A549 (cell line): ENCODE measurements at regions not wholly inside any gene's neighbourhood (a gene's known extent, or its start where the extent isn't known, plus 50 kb on each side); places are given as distances from the start of the nearest gene placed in this dataset.

ENCODE experiments used
- ATAC-seq, 2 experiments: fragments of 200-7000 bp in 1 of 2; fragments of >200 bp in 1 of 2; cut with Nextera tagmentation in 1 of 2; cut with Tn5 transposase in 1 of 2; 3 replicates each; pipeline versions ENCODE4 v1.8.0 to v1.9.1; 2018 to 2020; ENCODE audit warnings: mild to moderate bottlenecking in 1 of 2, moderate library complexity in 1 of 2
- CTCF ChIA-PET: fragments of 300-600 bp; sonication (Branson Sonifier 250); formaldehyde crosslinking; extraction: SDS; loops from one replicate; lab custom pipeline; 2021; ENCODE audit warnings: antibody characterized with exemption, inconsistent platforms; lab: Yijun Ruan, JAX
- POLR2A ChIA-PET: fragments of 350-600 bp; formaldehyde crosslinking; extraction: SDS; loops from one replicate; lab custom pipeline; 2021; ENCODE audit warnings: antibody characterized with exemption, inconsistent platforms; lab: Yijun Ruan, JAX
- DNase-seq, 2 experiments: peaks; one replicate each; pipeline versions ENCODE4 v3.0.0 to v3.0.0-alpha.2; 2011 to 2016; ENCODE audit warnings: low read depth in 1 of 2, low spot score in 1 of 2
- FAIRE-seq: peaks from 2 replicates; lab custom pipeline; 2011; peaks lifted over from hg19 to GRCh38; lab: Jason Lieb, UNC
- H3K27ac ChIP-seq, 2 experiments: fragments of >200 bp; sonication (Bioruptor Twin); formaldehyde crosslinking; 3 replicates each; pipeline ENCODE4 v1.5.1; 2016 to 2017
- H3K4me1 ChIP-seq: fragments of >200 bp; sonication (Bioruptor Twin); formaldehyde crosslinking; 3 replicates; pipeline ENCODE4 v1.6.1; 2016
- H3K4me2 ChIP-seq: fragments of >200 bp; sonication (Bioruptor Twin); formaldehyde crosslinking; 3 replicates; pipeline ENCODE4 v1.6.1; 2016
- H3K4me3 ChIP-seq: fragments of >200 bp; sonication (Bioruptor Twin); formaldehyde crosslinking; 3 replicates; pipeline ENCODE4 v1.5.1; 2016
- H3K9me3 ChIP-seq: fragments of >200 bp; sonication (Bioruptor Twin); formaldehyde crosslinking; 3 replicates; pipeline ENCODE4 v1.6.1; 2016
- BHLHE40 ChIP-seq: IDR thresholded peaks from 2 replicates; pipeline ENCODE4 v1.6.1; 2012; ENCODE audit warnings: low read depth, low read length, inconsistent platforms
- CBX8 ChIP-seq: fragments of 200-600 bp; sonication (generic); IDR thresholded peaks from 2 replicates; pipeline ENCODE4 v1.6.1; 2016
- CHD2 ChIP-seq: fragments of 150-350 bp; IDR thresholded peaks from 2 replicates; pipeline ENCODE4 v1.6.1; 2014; ENCODE audit warnings: low read length; ENCODE audit not compliant: partially characterized antibody
- CHD4 ChIP-seq: fragments of 200-600 bp; sonication (generic); IDR thresholded peaks from 2 replicates; pipeline ENCODE4 v1.6.1; 2016; ENCODE audit warnings: antibody characterized with exemption, mild to moderate bottlenecking, borderline replicate concordance
- CTCF ChIP-seq: fragments of >200 bp; sonication (Bioruptor Twin); formaldehyde crosslinking; IDR thresholded peaks from 3 replicates; pipeline ENCODE4 v1.5.1; 2016
- E2F6 ChIP-seq: IDR thresholded peaks from 2 replicates; pipeline ENCODE4 v1.6.1; 2012; ENCODE audit warnings: low read depth, borderline replicate concordance
- EP300 ChIP-seq, 2 experiments: fragments of >200 bp; sonication (Bioruptor Twin); formaldehyde crosslinking; IDR thresholded peaks; 2 replicates in 1 of 2; 3 replicates in 1 of 2; pipeline ENCODE4 v1.6.1; 2016 to 2017
- GATA3 ChIP-seq: IDR thresholded peaks from 2 replicates; pipeline ENCODE4 v1.6.1; 2012; ENCODE audit warnings: borderline replicate concordance
- HMGXB4 ChIP-seq: fragments of 250-450 bp; sonication (Bioruptor Pico); IDR thresholded peaks from 2 replicates; pipeline ENCODE4 v1.5.0; 2021; ENCODE audit warnings: mild to moderate bottlenecking, moderate library complexity, borderline replicate concordance
- HOXB13 ChIP-seq: fragments of 250-450 bp; sonication (Bioruptor Pico); IDR thresholded peaks from 2 replicates; pipeline ENCODE4 v1.5.0; 2020; ENCODE audit warnings: low read depth, mild to moderate bottlenecking, moderate library complexity
- HOXB5 ChIP-seq: fragments of 250-450 bp; sonication (Bioruptor Pico); IDR thresholded peaks from 2 replicates; pipeline ENCODE4 v1.5.0; 2020; ENCODE audit warnings: mild to moderate bottlenecking, moderate library complexity
- JUN ChIP-seq, 2 experiments: fragments of >200 bp; sonication (Bioruptor Twin); formaldehyde crosslinking; IDR thresholded peaks; 2 replicates in 1 of 2; 3 replicates in 1 of 2; pipeline ENCODE4 v1.6.1; 2016 to 2017
- JUNB ChIP-seq: fragments of >200 bp; sonication (Bioruptor Twin); formaldehyde crosslinking; IDR thresholded peaks from 2 replicates; pipeline ENCODE4 v1.6.1; 2016
- KDM5A ChIP-seq: fragments of 200-600 bp; sonication (generic); IDR thresholded peaks from 2 replicates; pipeline ENCODE4 v1.6.1; 2016; ENCODE audit warnings: antibody characterized with exemption, mild to moderate bottlenecking
- MAFK ChIP-seq: fragments of 450-650 bp; IDR thresholded peaks from 2 replicates; pipeline ENCODE4 v1.6.1; 2014; ENCODE audit not compliant: partially characterized antibody
- MAX ChIP-seq: IDR thresholded peaks from 2 replicates; pipeline ENCODE4 v1.6.1; 2012
- MAZ ChIP-seq: fragments of 150-350 bp; IDR thresholded peaks from 2 replicates; pipeline ENCODE4 v1.6.1; 2014; ENCODE audit warnings: antibody characterized with exemption, low read depth, low read length, borderline replicate concordance
- MYC ChIP-seq: IDR thresholded peaks from 2 replicates; pipeline ENCODE4 v1.6.1; 2012; ENCODE audit warnings: mild to moderate bottlenecking, inconsistent platforms, low read length, improper control_type of control experiment, borderline replicate concordance
- NFE2L2 ChIP-seq: fragments of 150-350 bp; conservative IDR thresholded peaks from 2 replicates; pipeline ENCODE4 v1.6.1; 2014; ENCODE audit warnings: low read length
- POLR2A ChIP-seq: IDR thresholded peaks from 2 replicates; pipeline ENCODE4 v1.6.1; 2012; ENCODE audit warnings: mild to moderate bottlenecking, low read length
- POLR2AphosphoS2 ChIP-seq: conservative IDR thresholded peaks from 2 replicates; pipeline ENCODE4 v1.6.1; 2012; ENCODE audit warnings: low read length, improper control_type of control experiment, inconsistent platforms
- RCOR1 ChIP-seq: fragments of 150-350 bp; IDR thresholded peaks from 2 replicates; pipeline ENCODE4 v1.6.1; 2014; ENCODE audit warnings: antibody characterized with exemption, low read length, low read depth
- SREBF2 ChIP-seq: fragments of 450-650 bp; IDR thresholded peaks from 2 replicates; pipeline ENCODE4 v1.6.1; 2014; ENCODE audit warnings: mild to moderate bottlenecking, moderate library complexity
- TP53 ChIP-seq: fragments of 250-450 bp; sonication (Bioruptor Pico); IDR thresholded peaks from 2 replicates; pipeline ENCODE4 v1.5.0; 2021; ENCODE audit warnings: mild to moderate bottlenecking, moderate library complexity
- WGBS: methylation state at CpG from one replicate; pipeline ENCODE4 v1.1.6; 2017; ENCODE audit errors: missing lambda C conversion rate; 5-methylcytosine and 5-hydroxymethylcytosine counted together

- Histone ChIP-seq H3K4me1 (no peaks in the 10 kb centered on the region), H3K9me3 (no peaks in the 10 kb centered on the region), H3K4me3 (no peak overlapping the region), H3K4me2 (no peak overlapping the region), H3K27ac (no peak overlapping the region)
- 92% methylated on average over 3 of the region's 3 CpGs for WGBS
- ATAC-seq, result no peak
- TF ChIP-seq HOXB13 (CRISPR knock-in tag) (no peak), MAZ (no peak), KDM5A (no peak), MYC (no peak), POLR2AphosphoS2 (no peak), EP300 (IDR thresholded peaks at IDR 0.05) (no peak), JUN (IDR thresholded peaks at IDR 0.05) (no peak), MAFK (no peak), GATA3 (no peak), BHLHE40 (no peak), TP53 (CRISPR knock-in tag) (no peak), HOXB5 (CRISPR knock-in tag) (no peak), E2F6 (no peak)
- ChIA-PET POLR2A (no interaction called here), CTCF (no interaction called here)
- DNase-seq, result no peak
- no peak for FAIRE-seq
Measured at GRCh38 chr13:40465015-40465390, 201.4 kb downstream of the FOXO1 start.

GRCh38 chr13:40466272-40466671, 200.2 kb downstream of the FOXO1 start:
- CTCF ChIA-PET, result no interaction called here
- WGBS, result 89% methylated on average over 5 of the region's 6 CpGs
- Histone ChIP-seq H3K4me2 (no peak overlapping the region), H3K4me3 (no peak overlapping the region), H3K27ac (no peak overlapping the region), H3K9me3 (no peaks in the 10 kb centered on the region), H3K4me1 (no peaks in the 10 kb centered on the region)
- no peak for TF ChIP-seq MAFK
- no peak for TF ChIP-seq MYC
- TF ChIP-seq SREBF2, result no peak
- no peak for TF ChIP-seq MAX
- TF ChIP-seq RCOR1, result no peak
- no peak for TF ChIP-seq CHD2
- TF ChIP-seq TP53 (CRISPR knock-in tag), result no peak
- TF ChIP-seq HMGXB4 (CRISPR knock-in tag), result no peak
- TF ChIP-seq NFE2L2, result no peak
- no peak for TF ChIP-seq CTCF
- TF ChIP-seq CHD4, result no peak
- no peak for TF ChIP-seq HOXB5 (CRISPR knock-in tag)
- TF ChIP-seq POLR2A, result no peak
- no peak for TF ChIP-seq JUNB
- TF ChIP-seq E2F6, result no peak
- no peak for TF ChIP-seq CBX8
- POLR2A ChIA-PET, result no interaction called here
- ATAC-seq, result no peak
- DNase-seq, result no peak
- no peak for FAIRE-seq
